Smooth muscle cell (in vitro differentiated cells): ENCODE measurements at regions not wholly inside any gene's neighbourhood (a gene's known extent, or its start where the extent isn't known, plus 50 kb on each side); places are given as distances from the start of the nearest gene placed in this dataset.

ENCODE experiments used
- DNase-seq: peaks from one replicate; lab custom pipeline; 2025; ENCODE audit not compliant: unreplicated experiment; lab: John Stamatoyannopoulos, UW
- H2AFZ ChIP-seq: fragments of 200-600 bp; sonication (generic); 2 replicates; pipeline ENCODE4 v1.6.0; 2016; ENCODE audit warnings: antibody characterized with exemption, low read depth, mild to moderate bottlenecking
- H3F3A ChIP-seq: fragments of 200-600 bp; sonication (generic); 2 replicates; pipeline ENCODE4 v1.6.0; 2017; ENCODE audit warnings: antibody characterized with exemption, low read depth
- H3K27ac ChIP-seq: fragments of 200-600 bp; sonication (generic); 2 replicates; pipeline ENCODE4 v1.5.1; 2016; ENCODE audit warnings: low read depth, mild to moderate bottlenecking
- H3K27me3 ChIP-seq: fragments of 200-600 bp; sonication (generic); 2 replicates; pipeline ENCODE4 v1.6.1; 2016; ENCODE audit warnings: low read depth, mild to moderate bottlenecking
- H3K36me3 ChIP-seq: fragments of 200-600 bp; sonication (generic); 2 replicates; pipeline ENCODE4 v1.5.1; 2016; ENCODE audit warnings: low read depth
- H3K4me1 ChIP-seq: fragments of 200-600 bp; sonication (generic); 2 replicates; pipeline ENCODE4 v1.5.1; 2016; ENCODE audit warnings: low read depth
- H3K4me2 ChIP-seq: fragments of 200-600 bp; sonication (generic); 2 replicates; pipeline ENCODE4 v1.6.0; 2016; ENCODE audit warnings: mild to moderate bottlenecking
- H3K4me3 ChIP-seq: fragments of 200-600 bp; sonication (generic); 2 replicates; pipeline ENCODE4 v1.5.1; 2016; ENCODE audit warnings: mild to moderate bottlenecking
- H3K79me2 ChIP-seq: fragments of 200-600 bp; sonication (generic); 2 replicates; pipeline ENCODE4 v1.6.0; 2016; ENCODE audit warnings: low read depth, mild to moderate bottlenecking
- H3K9ac ChIP-seq: fragments of 200-600 bp; sonication (generic); 2 replicates; pipeline ENCODE4 v1.6.0; 2016; ENCODE audit warnings: low read depth
- H3K9me3 ChIP-seq: fragments of 200-600 bp; sonication (generic); replicated peaks from 2 replicates; pipeline ENCODE4 v1.5.1; 2016; ENCODE audit warnings: low read depth
- H4K20me1 ChIP-seq: fragments of 200-600 bp; sonication (generic); 2 replicates; pipeline ENCODE4 v1.6.0; 2016; ENCODE audit warnings: low read depth
- CTCF ChIP-seq: fragments of 200-600 bp; sonication (generic); IDR thresholded peaks from 2 replicates; pipeline ENCODE4 v1.5.1; 2017; ENCODE audit warnings: borderline replicate concordance, mild to moderate bottlenecking, antibody characterized with exemption; ENCODE audit not compliant: insufficient read depth, poor library complexity, severe bottlenecking
- WGBS: methylation state at CpG from one replicate; pipeline ENCODE4 v1.1.7; 2016; ENCODE audit warnings: low lambda C conversion rate; 5-methylcytosine and 5-hydroxymethylcytosine counted together

- H3K79me2 ChIP-seq = no peaks in the 10 kb centered on the region
- no peaks in the 10 kb centered on the region for H3K27me3 ChIP-seq
- no peak for TF ChIP-seq CTCF
- no peak for DNase-seq
- no peaks in the 10 kb centered on the region for H3F3A ChIP-seq
- H3K4me1 ChIP-seq = peaks cover 4% of the 10 kb centered on the region
- no peak overlapping the region for H3K4me3 ChIP-seq
- no peaks in the 10 kb centered on the region for H3K36me3 ChIP-seq
- WGBS = 32% methylated on average over 1 of the region's 1 CpG
- peak overlapping the region; percentile 54 for H3K27ac ChIP-seq
- H2AFZ ChIP-seq = no peak overlapping the region
- H3K9ac ChIP-seq = no peak overlapping the region
- H3K9me3 ChIP-seq = no peaks in the 10 kb centered on the region
- H4K20me1 ChIP-seq = no peaks in the 10 kb centered on the region
- H3K4me2 ChIP-seq = no peak overlapping the region
Measured at GRCh38 chr10:108598320-108598695, 1325.0 kb downstream of the XPNPEP1 start.

- no peak for DNase-seq
- WGBS = 23% methylated on average over 2 of the region's 2 CpGs
Measured at GRCh38 chr10:108597657-108598319, 1325.5 kb downstream of the XPNPEP1 start.

GRCh38 chr10:108597031-108597430, 1326.3 kb downstream of the XPNPEP1 start:
- Histone ChIP-seq H2AFZ (no peak overlapping the region), H3K79me2 (no peaks in the 10 kb centered on the region), H3K4me3 (no peak overlapping the region), H3K27ac (peak overlapping the region; percentile 54), H3K9ac (no peak overlapping the region), H3K4me2 (peak overlapping the region; percentile 3), H3K9me3 (no peaks in the 10 kb centered on the region), H3K27me3 (no peaks in the 10 kb centered on the region), H4K20me1 (no peaks in the 10 kb centered on the region), H3K36me3 (no peaks in the 10 kb centered on the region), H3K4me1 (peaks cover 4% of the 10 kb centered on the region), H3F3A (no peaks in the 10 kb centered on the region)
- 46% methylated on average over 6 of the region's 6 CpGs for WGBS
- TF ChIP-seq CTCF = no peak
- DNase-seq = no peak

More at GRCh38 chr10:108597657-108598319, 1325.5 kb downstream of the XPNPEP1 start:
- Histone ChIP-seq H3K4me3 (no peak overlapping the region), H4K20me1 (no peaks in the 10 kb centered on the region), H2AFZ (no peak overlapping the region), H3K36me3 (no peaks in the 10 kb centered on the region), H3K4me2 (no peak overlapping the region), H3K4me1 (peaks cover 4% of the 10 kb centered on the region), H3K27ac (peak overlapping the region; percentile 54), H3F3A (no peaks in the 10 kb centered on the region), H3K9ac (no peak overlapping the region), H3K9me3 (no peaks in the 10 kb centered on the region), H3K27me3 (no peaks in the 10 kb centered on the region), H3K79me2 (no peaks in the 10 kb centered on the region)
- TF ChIP-seq CTCF = no peak

GRCh38 chr10:108592956-108593355, 1330.4 kb downstream of the XPNPEP1 start:
- Histone ChIP-seq H3F3A (no peaks in the 10 kb centered on the region), H4K20me1 (no peaks in the 10 kb centered on the region), H3K79me2 (no peaks in the 10 kb centered on the region), H2AFZ (no peak overlapping the region), H3K4me3 (no peak overlapping the region), H3K4me1 (no peaks in the 10 kb centered on the region), H3K9me3 (no peaks in the 10 kb centered on the region), H3K9ac (no peak overlapping the region), H3K27ac (no peak overlapping the region), H3K27me3 (no peaks in the 10 kb centered on the region), H3K4me2 (no peak overlapping the region), H3K36me3 (no peaks in the 10 kb centered on the region)
- no peak for TF ChIP-seq CTCF
- DNase-seq = no peak
- WGBS = 28% methylated on average over 1 of the region's 1 CpG
